Fibroblast of skin of abdomen (primary cell): ENCODE measurements at regions not wholly inside any gene's neighbourhood (a gene's known extent, or its start where the extent isn't known, plus 50 kb on each side); places are given as distances from the start of the nearest gene placed in this dataset.
A peak's percentile ranks its signal among the peaks of the same experiment; 100 is the strongest.

Experiments
- DNase-seq: peaks from one replicate; pipeline ENCODE4 v3.0.0-alpha.2; 2013

- no peak for DNase-seq
These were observed 604.8 kb upstream of the IGFBP3 start for GRCh38 chr7:46525876-46526275.

- DNase-seq: no peak
These were observed 603.3 kb upstream of the IGFBP3 start for GRCh38 chr7:46524350-46524749.

GRCh38 chr7:46522354-46522906 lies 601.4 kb upstream of the IGFBP3 start:
- no peak for DNase-seq

- no peak for DNase-seq
These were observed 597.6 kb upstream of the IGFBP3 start for GRCh38 chr7:46518713-46519112.

GRCh38 chr7:46515844-46516590 lies 594.9 kb upstream of the IGFBP3 start:
- no peak for DNase-seq

- DNase-seq: no peak
These were observed 592.4 kb upstream of the IGFBP3 start for GRCh38 chr7:46513447-46513848.

GRCh38 chr7:46512891-46513413 lies 591.9 kb upstream of the IGFBP3 start:
- no peak for DNase-seq

GRCh38 chr7:46511442-46512215 lies 590.6 kb upstream of the IGFBP3 start:
- DNase-seq: no peak

GRCh38 chr7:46508583-46508982 lies 587.5 kb upstream of the IGFBP3 start:
- no peak for DNase-seq

- DNase-seq: no peak
These were observed 586.5 kb upstream of the IGFBP3 start for GRCh38 chr7:46507560-46507959.

GRCh38 chr7:46494441-46494840 lies 573.4 kb upstream of the IGFBP3 start:
- no peak for DNase-seq

GRCh38 chr7:46494028-46494427 lies 573.0 kb upstream of the IGFBP3 start:
- DNase-seq: peak; percentile 55

GRCh38 chr7:46493196-46493595 lies 572.1 kb upstream of the IGFBP3 start:
- DNase-seq: no peak

- no peak for DNase-seq
These were observed 571.4 kb upstream of the IGFBP3 start for GRCh38 chr7:46492466-46492865.

GRCh38 chr7:46490406-46490805 lies 569.3 kb upstream of the IGFBP3 start:
- DNase-seq: no peak

- no peak for DNase-seq
These were observed 568.0 kb upstream of the IGFBP3 start for GRCh38 chr7:46489106-46489505.

GRCh38 chr7:46488607-46489006 lies 567.5 kb upstream of the IGFBP3 start:
- DNase-seq: no peak

GRCh38 chr7:46486256-46487206 lies 565.5 kb upstream of the IGFBP3 start:
- peak; percentile 81 for DNase-seq

GRCh38 chr7:46485481-46486065 lies 564.5 kb upstream of the IGFBP3 start:
- DNase-seq: peak; percentile 67

- DNase-seq: no peak
These were observed 563.8 kb upstream of the IGFBP3 start for GRCh38 chr7:46484906-46485305.

- no peak for DNase-seq
These were observed 559.5 kb upstream of the IGFBP3 start for GRCh38 chr7:46480619-46481018.

GRCh38 chr7:46479680-46480079 lies 558.6 kb upstream of the IGFBP3 start:
- DNase-seq: no peak
